ENCODE measurements at regions not wholly inside any gene's neighbourhood (a gene's known extent, or its start where the extent isn't known, plus 50 kb on each side); places are given as distances from the start of the nearest gene placed in this dataset.

- DNase-seq, result no peak
Observed at GRCh38 chr11:92808022-92808421, 161.4 kb upstream of the MTNR1B start.

GRCh38 chr11:92810423-92811064 is 158.9 kb upstream of the MTNR1B start:
- no peak for DNase-seq

GRCh38 chr11:92811341-92811740 is 158.1 kb upstream of the MTNR1B start:
- no peak for DNase-seq

- DNase-seq, result no peak
Observed at GRCh38 chr11:92812841-92813240, 156.6 kb upstream of the MTNR1B start.

- DNase-seq, result no peak
Observed at GRCh38 chr11:92819830-92820229, 149.6 kb upstream of the MTNR1B start.

- no peak for DNase-seq
Observed at GRCh38 chr11:92820860-92821259, 148.6 kb upstream of the MTNR1B start.

GRCh38 chr11:92822410-92822809 is 147.0 kb upstream of the MTNR1B start:
- no peak for DNase-seq

- no peak for DNase-seq
Observed at GRCh38 chr11:92826136-92826535, 143.3 kb upstream of the MTNR1B start.

GRCh38 chr11:92826603-92827002 is 142.8 kb upstream of the MTNR1B start:
- no peak for DNase-seq

GRCh38 chr11:92827132-92827531 is 142.3 kb upstream of the MTNR1B start:
- DNase-seq, result no peak

GRCh38 chr11:92828556-92828955 is 140.9 kb upstream of the MTNR1B start:
- DNase-seq, result no peak

- no peak for DNase-seq
Observed at GRCh38 chr11:92829121-92829520, 140.3 kb upstream of the MTNR1B start.

GRCh38 chr11:92829671-92830070 is 139.8 kb upstream of the MTNR1B start:
- no peak for DNase-seq

- DNase-seq, result no peak
Observed at GRCh38 chr11:92830377-92831155, 138.9 kb upstream of the MTNR1B start.

GRCh38 chr11:92834296-92835020 is 135.0 kb upstream of the MTNR1B start:
- DNase-seq, result no peak

GRCh38 chr11:92837595-92837994 is 131.9 kb upstream of the MTNR1B start:
- no peak for DNase-seq

- no peak for DNase-seq
Observed at GRCh38 chr11:92838759-92839310, 130.6 kb upstream of the MTNR1B start.

GRCh38 chr11:92839450-92839849 is 130.0 kb upstream of the MTNR1B start:
- no peak for DNase-seq

- no peak for DNase-seq
Observed at GRCh38 chr11:92841719-92842118, 127.7 kb upstream of the MTNR1B start.

- no peak for DNase-seq
Observed at GRCh38 chr11:92843455-92843854, 126.0 kb upstream of the MTNR1B start.

- DNase-seq, result no peak
Observed at GRCh38 chr11:92844197-92844596, 125.3 kb upstream of the MTNR1B start.

GRCh38 chr11:92845390-92845789 is 124.1 kb upstream of the MTNR1B start:
- DNase-seq, result no peak

GRCh38 chr11:92845805-92846204 is 123.6 kb upstream of the MTNR1B start:
- no peak for DNase-seq
